ENCODE measurements at regions not wholly inside any gene's neighbourhood (a gene's known extent, or its start where the extent isn't known, plus 50 kb on each side); places are given as distances from the start of the nearest gene placed in this dataset.
"Not testable (repeated sequence)": the region's sequence is repeated elsewhere in the genome, so short reads cannot be mapped to it uniquely, and the experiment has no call there.

DNA sequence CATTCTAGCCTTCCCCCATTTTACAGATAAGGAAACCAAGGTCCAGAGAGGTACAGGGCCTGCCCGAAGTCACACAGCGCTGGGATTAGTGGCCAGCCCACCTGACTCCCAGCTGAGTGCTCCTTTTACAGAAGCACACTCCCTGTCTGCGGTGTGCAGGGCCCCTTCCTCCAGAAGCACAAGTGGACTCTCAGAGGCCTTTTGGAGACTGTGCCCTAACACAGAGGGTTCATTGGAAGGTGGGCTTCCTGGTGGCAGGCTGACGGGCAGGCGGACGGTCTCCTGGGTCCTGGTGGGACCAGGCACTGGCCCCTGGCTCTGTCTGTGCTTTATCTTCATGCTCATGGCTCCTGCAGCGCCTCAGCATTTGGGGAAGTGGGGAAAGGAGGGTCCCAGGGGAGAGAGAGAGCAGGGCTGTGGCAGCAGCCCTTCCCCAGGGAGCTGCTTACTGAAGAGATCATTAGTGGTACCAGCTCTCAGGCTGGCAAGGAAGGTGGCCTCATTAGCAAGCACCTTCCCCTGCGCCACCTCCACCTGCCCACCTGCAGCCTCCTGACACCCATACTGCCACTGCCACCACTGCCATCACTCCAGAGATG lies 83.1 kb upstream of the GOLGA6L4 start:
- not testable (repeated sequence) for DNase-seq (ENCODE audit: low read depth)

DNA sequence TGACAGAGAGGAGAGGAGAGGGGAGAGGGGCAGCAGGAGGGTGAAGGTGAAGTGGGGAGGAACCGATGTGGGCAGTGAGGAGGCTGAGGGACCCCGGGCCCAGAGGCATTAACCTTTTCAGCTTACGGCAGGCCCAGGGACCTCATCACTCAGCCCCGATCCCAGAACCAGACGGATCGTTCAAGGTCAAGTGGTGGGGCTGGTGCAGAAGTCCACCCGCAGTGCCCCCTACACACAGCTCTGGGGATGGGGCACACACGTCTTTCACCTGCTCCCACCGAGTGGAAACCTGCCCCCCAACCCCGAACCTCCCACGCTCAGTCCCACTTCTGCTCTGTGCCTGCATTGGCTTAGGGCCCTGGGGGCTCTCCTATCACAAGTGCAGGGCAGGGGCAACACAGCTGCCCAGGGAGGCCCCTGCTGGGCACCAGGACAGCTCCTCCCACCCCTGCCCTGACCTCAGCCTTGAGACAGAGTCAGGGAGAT lies 81.9 kb upstream of the GOLGA6L4 start:
- DNase-seq (ENCODE audit: low read depth): not testable (repeated sequence)

DNA sequence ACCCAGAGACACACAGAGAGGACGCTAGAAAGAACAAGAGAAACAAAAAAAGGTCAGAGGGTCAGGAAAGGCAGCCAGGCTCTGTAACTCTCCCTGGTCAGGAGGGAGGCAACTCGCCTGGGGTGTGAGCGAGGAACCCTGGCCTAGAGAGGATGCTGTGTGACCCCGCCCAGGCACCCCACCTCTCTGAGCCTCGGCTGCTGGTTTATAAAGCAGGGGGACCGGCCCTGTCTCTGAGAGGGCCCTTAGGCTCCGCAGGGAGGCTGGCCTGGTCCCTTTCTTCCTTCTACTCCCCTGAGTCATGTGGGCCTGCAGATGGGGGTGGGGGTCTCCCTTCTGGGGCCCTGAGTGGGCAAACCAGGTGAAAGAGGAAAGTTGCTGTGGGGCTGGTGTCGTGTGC lies 81.3 kb upstream of the GOLGA6L4 start:
- DNase-seq (ENCODE audit: low read depth): not testable (repeated sequence)

DNA sequence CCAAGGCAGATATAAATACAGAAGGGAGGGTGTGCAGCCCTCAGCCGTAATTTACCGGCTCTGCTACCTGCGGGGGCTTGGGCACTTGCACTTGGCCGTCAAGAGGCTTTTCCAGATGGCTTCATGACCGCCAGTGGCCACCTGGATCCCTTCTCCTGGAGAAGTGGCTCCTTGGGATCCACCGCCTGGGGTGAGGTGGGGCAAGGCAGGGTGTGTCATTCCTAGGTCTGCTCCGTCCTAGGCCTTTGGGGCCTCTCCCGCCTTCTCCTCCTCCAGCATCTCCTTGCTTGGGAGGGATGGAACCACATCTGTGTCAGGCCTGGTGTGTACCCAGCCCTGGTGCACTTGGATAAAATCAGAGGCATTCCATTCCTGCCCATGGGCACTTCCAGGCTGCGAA lies 80.8 kb upstream of the GOLGA6L4 start:
- not testable (repeated sequence) for DNase-seq (ENCODE audit: low read depth)

DNA sequence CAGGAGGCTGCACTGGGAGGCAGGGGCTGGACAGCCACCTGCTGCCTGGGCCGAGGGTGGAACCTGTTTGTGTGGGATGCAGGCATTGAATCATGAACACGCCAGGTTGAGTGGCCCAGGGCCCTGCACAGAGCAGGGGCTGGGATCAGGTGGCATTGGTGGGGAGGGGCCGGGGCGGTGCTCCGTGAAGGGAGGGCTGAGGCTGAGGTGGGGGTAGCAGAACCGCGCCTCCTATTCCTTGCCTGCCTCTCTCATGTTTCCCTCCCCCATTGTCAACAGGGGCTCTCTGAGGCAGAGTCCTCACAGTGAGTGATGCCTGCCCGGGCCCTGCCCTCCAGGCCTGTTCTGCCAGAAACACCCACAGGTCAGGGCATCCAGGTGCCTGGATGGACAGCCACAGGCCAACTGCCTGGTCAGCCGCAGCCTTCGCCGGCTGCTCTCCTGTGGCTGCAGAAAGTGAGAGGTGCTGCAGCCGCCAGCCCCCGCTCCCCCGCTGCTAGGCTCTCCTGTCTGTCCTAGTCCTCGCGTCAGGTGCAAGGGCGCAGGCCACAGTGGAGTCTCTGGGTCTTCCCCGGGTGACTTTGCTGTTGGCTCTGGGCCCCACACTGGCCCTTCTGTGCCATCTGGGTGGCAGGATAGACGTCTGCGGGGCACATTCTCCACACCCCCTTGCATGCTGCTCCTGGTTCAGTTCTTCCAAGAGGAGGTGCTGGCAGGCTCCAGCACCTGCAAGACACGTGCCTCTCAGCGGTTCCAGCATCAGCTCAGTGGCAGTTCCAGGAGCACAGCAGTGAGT lies 79.6 kb upstream of the GOLGA6L4 start:
- DNase-seq (ENCODE audit: low read depth): not testable (repeated sequence)

DNA sequence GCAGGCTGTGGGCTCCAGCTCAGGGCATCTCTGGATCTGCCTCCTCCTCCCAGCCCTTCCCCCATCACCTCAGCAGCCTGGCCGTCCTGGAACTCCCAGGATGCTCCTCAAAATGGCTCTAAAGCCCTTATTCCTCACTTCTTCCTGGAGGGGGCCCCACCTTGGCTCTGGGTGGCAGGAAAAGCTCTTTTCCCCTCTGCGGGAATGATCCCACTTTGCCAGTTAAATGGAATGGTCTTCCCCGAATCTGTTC lies 79.1 kb upstream of the GOLGA6L4 start:
- DNase-seq (ENCODE audit: low read depth): not testable (repeated sequence)

DNA sequence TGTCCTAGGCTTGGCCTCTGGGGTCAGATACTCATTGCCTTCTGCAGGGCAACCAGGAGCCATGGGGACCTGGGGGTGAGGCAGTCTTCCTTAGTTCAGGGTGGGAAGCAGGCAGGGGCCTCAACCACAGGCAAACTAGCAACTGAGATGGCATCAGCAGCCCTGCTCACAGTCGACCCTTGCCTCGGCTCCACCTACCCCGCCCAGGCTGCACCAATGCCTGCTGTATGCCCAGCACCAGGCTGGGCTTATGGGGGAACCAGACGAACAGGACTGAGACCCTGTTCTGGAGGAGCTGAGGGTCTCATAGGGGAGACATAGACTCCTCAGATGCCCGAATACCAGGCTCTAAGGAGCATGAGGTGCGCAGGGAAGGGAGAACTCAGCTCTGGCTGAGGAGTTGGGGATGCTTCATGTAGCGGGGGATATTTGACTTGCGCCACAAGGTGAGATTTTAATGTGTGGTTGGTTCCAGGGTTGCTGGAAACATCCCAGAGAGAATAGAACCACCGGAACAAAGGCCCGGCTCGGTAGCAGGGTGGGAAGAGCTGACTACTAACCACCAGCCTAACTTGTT lies 78.4 kb upstream of the GOLGA6L4 start:
- DNase-seq (ENCODE audit: low read depth): not testable (repeated sequence)

DNA sequence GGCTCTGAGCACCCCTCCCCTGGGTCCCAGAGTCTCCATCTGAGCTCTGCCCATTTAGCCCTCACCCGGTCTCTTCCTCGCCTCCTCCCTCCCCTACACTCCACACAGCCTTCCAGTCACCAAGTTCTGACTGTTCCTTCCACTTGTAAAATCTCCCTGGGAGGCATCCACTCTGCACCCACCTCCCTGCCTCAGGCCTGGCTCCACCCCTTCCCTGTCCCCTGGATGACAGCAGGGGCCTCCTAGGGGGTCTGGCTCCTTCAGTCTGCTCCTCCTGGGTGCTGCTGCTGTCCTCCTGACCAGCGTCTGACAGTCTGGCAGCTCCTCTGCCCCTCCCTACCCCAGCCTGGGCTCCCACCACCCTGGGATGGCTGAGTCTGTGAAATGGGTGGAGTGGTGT lies 77.7 kb upstream of the GOLGA6L4 start:
- DNase-seq (ENCODE audit: low read depth): not testable (repeated sequence)

DNA sequence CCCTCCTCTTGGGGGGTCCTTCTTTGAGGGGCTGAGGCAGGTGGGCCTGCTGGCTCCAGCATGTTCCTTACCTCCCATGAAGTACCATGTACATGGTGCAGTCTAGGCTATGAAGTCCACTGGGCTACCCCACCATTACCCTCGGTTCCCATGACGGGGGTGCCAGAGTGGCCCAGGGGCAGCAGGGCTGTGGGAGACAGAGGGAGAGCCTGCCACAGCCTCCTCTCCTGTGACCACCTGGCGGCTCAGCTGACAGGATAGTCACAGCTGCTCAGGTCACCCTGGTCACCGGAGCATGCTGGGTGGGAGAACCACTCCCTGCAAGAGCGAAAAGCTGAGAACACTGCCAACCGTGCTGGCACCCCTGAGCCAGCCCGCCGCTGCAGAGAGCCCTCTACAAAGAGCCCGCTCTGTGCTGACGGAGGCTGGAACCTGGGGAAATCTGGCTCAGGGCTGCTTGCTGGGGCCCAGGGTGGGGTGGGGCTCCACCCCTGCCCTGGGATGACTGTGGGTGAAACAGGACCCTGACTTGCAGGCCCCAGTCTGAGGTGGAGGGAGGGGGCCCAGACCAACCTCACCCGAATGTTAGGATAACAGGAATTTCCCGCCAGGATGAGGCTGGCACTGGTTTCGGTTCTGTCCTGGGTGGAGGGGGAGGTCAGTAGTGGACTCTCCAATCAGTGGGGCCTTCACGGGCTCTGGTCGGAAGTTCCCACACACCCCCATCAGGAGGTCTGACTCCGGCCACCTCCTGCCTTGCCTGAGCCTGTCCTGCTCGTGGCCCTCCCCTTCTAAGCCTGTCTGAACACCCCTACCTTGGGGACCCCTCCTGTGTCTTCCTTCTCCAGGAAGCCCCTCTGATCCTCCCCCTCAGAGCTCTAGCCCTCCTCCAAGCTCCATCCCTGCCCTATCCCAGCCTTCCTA lies 76.0 kb upstream of the GOLGA6L4 start:
- DNase-seq (ENCODE audit: low read depth): not testable (repeated sequence)

DNA sequence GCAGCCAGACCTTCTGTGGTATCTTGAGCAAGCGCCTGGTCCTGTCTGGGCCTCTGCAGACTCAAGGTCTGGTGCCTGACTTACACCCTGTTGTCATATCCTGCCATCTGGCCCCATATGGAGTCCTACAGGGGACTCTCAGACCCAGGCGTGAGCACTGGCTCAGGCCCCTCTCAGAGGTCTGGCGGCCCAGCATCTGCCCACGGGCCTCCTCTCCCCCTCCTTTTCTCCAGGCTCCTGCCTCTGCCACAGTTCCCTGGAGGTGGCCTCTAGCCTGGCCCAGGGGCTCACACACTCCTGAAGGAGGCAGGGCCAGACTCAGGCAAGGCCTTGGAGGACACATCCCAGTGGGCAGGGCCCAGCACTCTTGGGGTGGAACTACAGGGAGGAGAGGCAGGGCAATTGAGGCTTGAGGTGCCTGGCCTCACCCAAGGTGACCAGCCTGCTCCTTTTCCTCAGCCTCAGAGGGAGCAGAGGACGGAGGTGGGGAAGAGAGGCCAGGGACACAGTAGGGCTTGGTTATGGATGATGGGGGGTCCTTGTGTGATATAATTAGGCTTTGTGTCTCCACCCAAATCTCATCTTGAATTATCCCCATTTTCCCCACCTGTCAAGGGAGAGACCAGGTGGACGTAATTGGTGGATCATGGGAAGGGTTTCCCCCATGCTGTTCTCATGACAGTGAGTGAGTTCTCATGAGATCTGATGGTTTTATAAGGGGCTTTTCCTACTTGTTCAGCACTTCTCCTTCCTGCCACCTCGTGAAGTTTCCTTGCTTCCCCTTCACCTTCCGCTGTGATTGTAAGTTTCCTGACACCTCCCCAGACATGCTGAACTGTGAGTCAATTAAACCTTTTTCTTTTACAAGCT lies 70.9 kb upstream of the GOLGA6L4 start:
- not testable (repeated sequence) for DNase-seq (ENCODE audit: low read depth)

DNA sequence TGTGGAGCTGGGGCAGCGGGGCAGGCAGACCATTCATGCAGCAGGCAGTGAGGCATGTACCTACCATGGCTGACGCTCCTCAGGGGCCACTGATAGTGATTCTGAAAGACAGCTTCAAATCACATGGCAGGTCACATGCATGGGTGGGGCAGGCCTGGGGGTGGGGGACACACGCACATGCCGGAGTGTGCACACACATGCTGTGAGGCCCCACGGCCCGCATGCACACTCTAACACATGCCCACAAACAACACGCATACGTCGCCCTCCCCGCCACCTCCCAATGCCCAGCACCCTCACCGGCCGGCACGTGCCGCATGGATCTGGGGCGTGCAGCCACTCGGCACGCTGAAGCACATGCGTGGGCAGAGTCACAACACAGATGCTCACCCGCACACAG lies 65.5 kb upstream of the GOLGA6L4 start:
- not testable (repeated sequence) for DNase-seq (ENCODE audit: low read depth)

DNA sequence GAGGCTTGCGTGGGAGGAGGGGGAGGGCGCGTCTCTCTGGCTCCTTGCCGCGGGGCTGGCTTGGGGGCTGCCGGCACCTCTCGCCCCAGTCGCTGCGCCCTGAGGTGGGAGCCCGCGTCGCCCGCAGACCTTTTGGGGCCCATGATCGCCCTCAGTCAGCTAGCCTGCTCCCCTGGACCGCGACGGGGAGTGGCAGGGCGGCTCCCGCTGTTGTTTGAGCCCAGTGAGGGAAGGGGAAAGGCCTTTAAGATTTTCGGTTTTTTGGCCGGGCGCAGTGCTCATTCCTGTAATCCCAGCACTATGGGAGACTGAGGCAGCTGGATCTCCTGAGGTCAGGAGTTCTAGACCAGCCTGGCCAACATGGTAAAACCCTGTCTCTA lies 62.4 kb upstream of the GOLGA6L4 start:
- not testable (repeated sequence) for DNase-seq (ENCODE audit: low read depth)

All from HS-5 (cell line).